Testis (tissue), 2 donors: ENCODE measurements at regions not wholly inside any gene's neighbourhood (a gene's known extent, or its start where the extent isn't known, plus 50 kb on each side); places are given as distances from the start of the nearest gene placed in this dataset.

Experiments used
- DNase-seq: peaks from one replicate; pipeline ENCODE4 v3.0.0-alpha.2; 2019
- H3K27ac ChIP-seq, 2 donors: fragments of 200-600 bp; sonication (generic); one replicate each; pipeline ENCODE4 v1.5.1; 2019
- H3K27me3 ChIP-seq: fragments of 200-600 bp; sonication (generic); one replicate; pipeline ENCODE4 v1.5.1; 2019
- H3K36me3 ChIP-seq: fragments of 200-600 bp; sonication (generic); one replicate; pipeline ENCODE4 v1.5.1; 2017; ENCODE audit warnings: low read depth; ENCODE audit errors: missing control alignments
- H3K4me1 ChIP-seq: fragments of 200-600 bp; sonication (generic); one replicate; pipeline ENCODE4 v1.5.1; 2019
- H3K4me3 ChIP-seq, 2 donors: fragments of 200-600 bp; sonication (generic); one replicate each; pipeline ENCODE4 v1.5.1; 2017 to 2019
- H3K9me3 ChIP-seq: fragments of 200-600 bp; sonication (generic); one replicate; pipeline ENCODE4 v1.5.1; 2017
- POLR2A ChIP-seq: fragments of 450-650 bp; IDR thresholded peaks from one replicate; pipeline ENCODE4 v1.6.1; 2017; ENCODE audit warnings: antibody characterized with exemption, mild to moderate bottlenecking, moderate library complexity
- WGBS, 2 donors: methylation state at CpG; one replicate each; pipeline ENCODE4 v1.1.5; 2018; 5-methylcytosine and 5-hydroxymethylcytosine counted together
- intact Hi-C: fragments of 100-400 bp; cut with DNase I; formaldehyde crosslinking; loops from one replicate; pipeline ENCODE4 v1.15.1; 2023; ENCODE audit warnings: low total_unique reads
- TF ChIP-seq, protein P1 (sequence below), 3 experiments: fragments of 450-650 bp in 2 of 3; fragments of 200-600 bp in 1 of 3; sonication (generic) in 1 of 3; IDR thresholded peaks; one replicate each; pipeline ENCODE4 v1.5.1; 2016 to 2019; ENCODE audit warnings: antibody characterized with exemption in 3 of 3, mild to moderate bottlenecking in 2 of 3, moderate library complexity in 1 of 3

DNA sequence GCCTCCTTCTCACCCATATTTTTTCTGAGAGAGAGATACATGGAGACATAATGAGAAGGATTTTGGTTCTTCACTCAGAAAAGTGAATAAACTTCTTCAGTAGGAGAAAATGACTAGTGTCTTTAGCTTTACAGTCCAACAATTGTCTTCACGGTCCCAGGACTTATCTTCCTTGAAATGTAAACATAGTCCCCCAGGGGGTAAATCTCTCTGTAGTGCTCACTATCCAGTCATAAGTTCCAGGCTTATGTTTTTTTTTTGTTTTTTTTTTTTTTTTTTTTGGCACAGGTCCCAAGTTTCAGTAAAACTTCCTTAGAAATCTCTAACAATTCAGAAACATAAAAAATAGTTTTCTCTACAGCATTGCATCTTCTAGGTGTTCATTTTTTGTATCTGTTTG is 890.2 kb upstream of the B3GALT2 start:
- H3K36me3 ChIP-seq = no peaks in the 10 kb centered on the region
- H3K27me3 ChIP-seq = no peaks in the 10 kb centered on the region
- TF ChIP-seq, protein P1, sequence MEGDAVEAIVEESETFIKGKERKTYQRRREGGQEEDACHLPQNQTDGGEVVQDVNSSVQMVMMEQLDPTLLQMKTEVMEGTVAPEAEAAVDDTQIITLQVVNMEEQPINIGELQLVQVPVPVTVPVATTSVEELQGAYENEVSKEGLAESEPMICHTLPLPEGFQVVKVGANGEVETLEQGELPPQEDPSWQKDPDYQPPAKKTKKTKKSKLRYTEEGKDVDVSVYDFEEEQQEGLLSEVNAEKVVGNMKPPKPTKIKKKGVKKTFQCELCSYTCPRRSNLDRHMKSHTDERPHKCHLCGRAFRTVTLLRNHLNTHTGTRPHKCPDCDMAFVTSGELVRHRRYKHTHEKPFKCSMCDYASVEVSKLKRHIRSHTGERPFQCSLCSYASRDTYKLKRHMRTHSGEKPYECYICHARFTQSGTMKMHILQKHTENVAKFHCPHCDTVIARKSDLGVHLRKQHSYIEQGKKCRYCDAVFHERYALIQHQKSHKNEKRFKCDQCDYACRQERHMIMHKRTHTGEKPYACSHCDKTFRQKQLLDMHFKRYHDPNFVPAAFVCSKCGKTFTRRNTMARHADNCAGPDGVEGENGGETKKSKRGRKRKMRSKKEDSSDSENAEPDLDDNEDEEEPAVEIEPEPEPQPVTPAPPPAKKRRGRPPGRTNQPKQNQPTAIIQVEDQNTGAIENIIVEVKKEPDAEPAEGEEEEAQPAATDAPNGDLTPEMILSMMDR (IDR thresholded peaks at IDR 0.05) = no peak
- TF ChIP-seq POLR2A = no peak
- no peak for DNase-seq
- intact Hi-C loops = no loop called here
- no peak overlapping the region for H3K27ac ChIP-seq
- no peak overlapping the region for H3K4me3 ChIP-seq
- H3K9me3 ChIP-seq = no peaks in the 10 kb centered on the region
- 60 to 68% methylated on average over 1 of the region's 1 CpG for WGBS, 2 donors
- no peaks in the 10 kb centered on the region for H3K4me1 ChIP-seq

DNA sequence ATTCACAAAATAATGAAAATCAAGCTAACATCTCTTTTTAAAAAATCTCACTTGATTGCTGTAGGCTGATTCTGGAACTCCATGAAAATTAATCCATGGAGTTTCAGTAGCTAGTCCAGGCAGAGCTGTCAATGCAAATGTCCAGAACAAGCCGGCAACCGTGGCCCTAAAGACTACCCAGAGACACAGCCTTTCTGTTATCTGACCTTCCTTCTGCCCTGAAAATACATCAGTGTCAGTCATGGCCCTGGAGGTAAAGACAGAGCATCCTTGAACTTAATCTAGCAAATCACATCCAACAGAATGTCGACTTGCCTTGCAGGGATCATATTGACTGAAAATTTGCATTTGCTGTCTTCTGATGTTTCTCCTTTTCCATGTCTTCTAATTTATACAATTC is 887.4 kb upstream of the B3GALT2 start:
- 66 to 69% methylated on average over 3 of the region's 3 CpGs for WGBS, 2 donors
- DNase-seq = no peak
- intact Hi-C loops = no loop called here

DNA sequence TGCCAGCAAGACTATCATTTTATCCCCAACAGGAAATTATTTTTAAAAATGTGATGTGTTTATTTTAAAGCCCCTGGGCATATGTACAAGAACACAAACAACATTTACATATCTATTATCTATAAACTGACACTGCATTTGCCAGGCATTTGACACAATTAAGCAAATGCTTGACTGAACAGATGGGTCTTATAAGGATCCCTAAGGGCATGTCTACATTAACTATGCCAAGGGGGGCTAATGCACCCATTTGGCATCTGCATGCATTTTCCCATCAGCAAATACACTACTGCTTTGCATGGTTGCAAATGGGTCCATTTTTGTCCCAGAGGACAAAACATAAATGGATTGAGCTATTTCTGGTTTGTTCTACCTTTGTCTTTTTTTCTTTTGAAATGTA is 884.8 kb upstream of the B3GALT2 start:
- no peak overlapping the region for H3K27ac ChIP-seq
- H3K4me1 ChIP-seq = no peaks in the 10 kb centered on the region
- intact Hi-C loops = no loop called here
- no peaks in the 10 kb centered on the region for H3K27me3 ChIP-seq
- TF ChIP-seq, protein P1 (IDR thresholded peaks at IDR 0.05) = no peak
- TF ChIP-seq POLR2A = no peak
- H3K4me3 ChIP-seq = no peak overlapping the region
- DNase-seq = no peak
- H3K9me3 ChIP-seq = no peaks in the 10 kb centered on the region
- no peaks in the 10 kb centered on the region for H3K36me3 ChIP-seq

More for the DNA sequence above, 887.4 kb upstream of the B3GALT2 start:
- no peaks in the 10 kb centered on the region for H3K4me1 ChIP-seq
- no peaks in the 10 kb centered on the region for H3K27me3 ChIP-seq
- TF ChIP-seq, protein P1 (IDR thresholded peaks at IDR 0.05) = no peak
- no peak for TF ChIP-seq POLR2A
- no peak overlapping the region for H3K27ac ChIP-seq
- no peaks in the 10 kb centered on the region for H3K36me3 ChIP-seq
- H3K9me3 ChIP-seq = no peaks in the 10 kb centered on the region
- H3K4me3 ChIP-seq = no peak overlapping the region

DNA sequence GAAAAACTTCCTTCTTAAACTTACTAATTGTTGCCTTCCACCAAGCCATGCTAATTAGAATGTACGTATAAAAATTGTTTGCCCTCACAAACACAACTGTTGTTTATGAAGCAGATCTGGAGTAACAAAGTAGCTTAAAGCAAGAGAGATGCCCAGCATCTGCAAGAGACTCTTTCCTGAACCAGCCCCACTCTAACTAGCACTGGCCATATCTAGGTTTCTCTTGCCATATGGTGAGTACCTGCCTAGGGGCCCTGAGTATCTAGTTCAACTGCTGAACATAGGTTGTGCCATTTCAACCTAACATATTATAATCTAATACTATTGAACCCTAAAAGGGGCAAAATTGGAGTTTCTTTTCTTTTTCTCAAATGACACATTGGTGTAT is 883.4 kb upstream of the B3GALT2 start:
- WGBS, 2 donors = 80 to 81% methylated on average over 1 of the region's 1 CpG
- H3K27ac ChIP-seq = no peak overlapping the region
- no peaks in the 10 kb centered on the region for H3K9me3 ChIP-seq
- TF ChIP-seq, protein P1 (IDR thresholded peaks at IDR 0.05) = no peak
- TF ChIP-seq POLR2A = no peak
- H3K27me3 ChIP-seq = no peaks in the 10 kb centered on the region
- no peak overlapping the region for H3K4me3 ChIP-seq
- H3K36me3 ChIP-seq = no peaks in the 10 kb centered on the region
- intact Hi-C loops = no loop called here
- no peak for DNase-seq
- no peaks in the 10 kb centered on the region for H3K4me1 ChIP-seq

DNA sequence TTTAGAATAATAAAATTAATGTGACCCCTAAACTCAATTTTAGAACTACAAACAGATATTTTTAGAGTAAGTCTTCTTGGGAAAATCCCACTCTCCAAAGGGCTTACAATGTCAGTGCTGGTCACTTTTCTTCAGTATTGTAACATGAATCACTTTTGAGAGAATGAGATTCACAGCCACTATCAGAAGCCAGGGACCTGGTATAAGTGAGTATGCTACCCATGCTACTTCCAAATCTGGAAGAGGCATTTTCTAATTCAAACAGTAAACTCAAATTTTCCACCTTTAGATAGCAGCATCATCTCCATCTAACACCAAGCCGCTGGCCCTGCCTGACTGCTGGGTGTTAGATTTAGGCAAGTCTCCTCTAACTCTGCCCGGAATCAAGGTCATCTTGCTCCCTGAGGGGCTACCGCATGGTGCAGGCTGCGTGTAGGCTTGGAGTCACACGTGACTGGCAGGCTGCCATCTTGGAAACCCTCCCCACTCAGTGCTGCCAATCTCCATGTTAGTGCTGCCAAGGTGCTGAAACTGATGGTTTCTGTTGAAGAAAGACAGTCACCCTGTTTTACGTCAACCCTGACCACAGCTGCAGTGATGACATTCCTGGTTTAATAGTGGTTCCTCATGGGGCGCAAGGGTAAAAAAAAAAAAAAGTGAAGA is 882.9 kb upstream of the B3GALT2 start:
- no peaks in the 10 kb centered on the region for H3K27me3 ChIP-seq
- H3K36me3 ChIP-seq = no peaks in the 10 kb centered on the region
- no peak overlapping the region for H3K27ac ChIP-seq
- intact Hi-C loops = no loop called here
- H3K4me3 ChIP-seq = no peak overlapping the region
- TF ChIP-seq, protein P1 (IDR thresholded peaks at IDR 0.05) = no peak
- TF ChIP-seq POLR2A = no peak
- no peaks in the 10 kb centered on the region for H3K9me3 ChIP-seq
- no peaks in the 10 kb centered on the region for H3K4me1 ChIP-seq
- peak; percentile 16 for DNase-seq
- 64 to 72% methylated on average over 7 of the region's 7 CpGs for WGBS, 2 donors
